ENCODE measurements at regions not wholly inside any gene's neighbourhood (a gene's known extent, or its start where the extent isn't known, plus 50 kb on each side); places are given as distances from the start of the nearest gene placed in this dataset.
"Not testable (repeated sequence)": the region's sequence is repeated elsewhere in the genome, so short reads cannot be mapped to it uniquely, and the experiment has no call there.

DNA sequence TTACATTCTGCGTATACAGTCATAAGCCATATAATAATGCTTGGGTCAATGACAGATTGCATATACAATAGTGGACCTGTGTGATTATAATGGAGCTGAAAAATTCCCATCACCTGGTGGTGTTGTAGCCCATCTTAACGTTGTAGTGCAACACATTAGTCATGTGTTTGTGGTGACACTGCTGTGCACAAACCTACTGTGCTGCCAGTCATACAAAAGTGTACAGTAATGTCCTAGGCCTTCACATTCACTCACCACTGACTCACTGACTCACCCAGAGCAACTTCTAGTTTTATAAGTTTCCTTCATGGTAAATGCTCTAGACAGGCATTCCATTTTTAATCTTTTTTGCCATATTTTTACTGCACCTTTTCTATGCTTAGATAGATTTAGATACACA, 194.8 kb upstream of the SEL1L start:
- DNase-seq (ENCODE audit: extremely low spot score, insufficient read length, low read depth) (no peak), FAIRE-seq (no peak)

- DNase-seq (ENCODE audit: extremely low spot score, insufficient read length, low read depth) (no peak), FAIRE-seq (no peak)
Measured at GRCh38 chr14:81729622-81730021, 196.0 kb upstream of the SEL1L start.

DNA sequence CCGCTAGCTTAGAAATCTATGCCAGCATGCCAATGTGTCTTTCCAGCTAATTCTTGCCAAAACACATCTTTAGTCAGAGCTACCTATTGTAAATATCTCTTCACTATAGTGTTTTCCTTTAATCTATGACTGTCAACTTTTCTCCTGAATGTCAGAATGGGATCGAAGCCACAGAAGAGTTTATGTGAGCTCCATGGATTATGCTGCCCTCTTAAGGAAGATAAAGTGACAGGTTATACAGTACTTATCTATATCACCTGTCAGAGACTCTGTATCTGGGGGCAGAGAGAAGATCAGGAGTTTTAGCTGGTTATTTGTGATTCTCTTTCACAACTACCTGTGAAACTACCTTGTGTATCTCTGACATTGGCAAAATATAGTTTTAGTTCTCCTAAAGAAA, 204.3 kb upstream of the SEL1L start:
- FAIRE-seq (no peak), DNase-seq (ENCODE audit: extremely low spot score, insufficient read length, low read depth) (no peak)

DNA sequence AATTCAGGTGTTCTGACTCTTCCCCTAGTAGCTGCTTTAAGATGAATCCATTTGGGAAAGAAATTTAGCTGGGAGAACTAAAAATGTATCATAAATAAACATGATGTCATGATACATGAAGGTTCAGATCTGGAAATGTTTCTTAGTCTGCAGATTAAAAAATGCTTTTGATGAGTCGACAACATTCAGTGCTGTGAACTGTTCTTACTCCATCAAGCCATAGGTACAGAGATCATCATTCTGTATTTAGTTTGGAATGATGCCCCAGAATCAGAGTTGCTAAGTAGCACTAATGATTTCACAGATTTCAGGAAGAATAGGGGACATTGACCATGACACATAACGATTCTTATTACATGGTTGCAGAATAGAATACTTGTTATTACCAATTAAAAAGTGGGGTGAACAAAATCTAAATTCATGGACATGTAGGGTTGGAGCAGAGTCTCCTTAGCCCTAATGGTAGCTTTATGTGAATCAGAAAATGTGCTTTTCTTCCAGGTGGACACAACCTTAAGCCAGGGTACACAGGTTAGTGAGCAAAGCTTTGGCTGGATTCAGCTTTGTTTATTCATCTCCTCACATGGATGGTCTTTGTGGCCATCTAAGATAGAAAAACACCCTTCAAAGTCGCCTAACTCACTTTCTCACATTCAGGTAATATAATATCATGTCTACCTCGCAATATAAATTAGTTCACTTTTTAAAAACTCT, 205.4 kb upstream of the SEL1L start:
- no peak for FAIRE-seq
- no peak for DNase-seq (ENCODE audit: extremely low spot score, insufficient read length, low read depth)

GRCh38 chr14:81743605-81744004, 210.0 kb upstream of the SEL1L start:
- DNase-seq (ENCODE audit: extremely low spot score, insufficient read length, low read depth) (no peak), FAIRE-seq (no peak)

GRCh38 chr14:81751198-81751597, 217.5 kb upstream of the SEL1L start:
- DNase-seq (ENCODE audit: extremely low spot score, insufficient read length, low read depth) (no peak), FAIRE-seq (no peak)

GRCh38 chr14:81759541-81759940, 225.9 kb upstream of the SEL1L start:
- DNase-seq (ENCODE audit: extremely low spot score, insufficient read length, low read depth) (no peak), FAIRE-seq (no peak)

DNA sequence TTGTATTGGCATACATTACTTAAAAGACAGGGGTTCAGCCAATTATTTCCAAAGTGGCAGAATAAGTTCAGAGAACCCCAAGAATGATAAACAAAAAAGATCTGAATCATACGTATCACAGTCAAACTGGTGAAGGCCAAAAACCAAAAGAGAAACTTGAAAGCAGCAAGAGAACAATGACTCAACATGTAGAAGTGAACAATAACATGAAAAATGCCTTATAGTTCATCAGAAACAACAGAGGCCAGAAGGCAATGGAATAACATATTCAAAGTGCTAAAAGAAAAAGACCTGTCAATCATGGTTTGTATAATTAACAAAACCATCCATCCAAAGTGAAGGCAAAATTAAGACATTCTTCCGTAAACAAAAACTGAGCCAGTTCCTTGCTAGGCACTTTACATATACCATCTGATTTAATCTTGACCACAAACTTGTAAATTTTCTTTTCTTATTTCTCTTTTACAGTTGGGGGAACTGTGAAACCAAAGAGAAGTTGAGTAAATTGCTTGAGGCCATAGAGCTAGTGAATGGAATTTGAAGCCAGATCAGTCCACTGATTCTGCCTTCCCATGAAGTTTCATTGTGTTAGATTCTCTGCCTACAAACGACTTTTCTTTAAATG, 232.1 kb upstream of the SEL1L start:
- FAIRE-seq (no peak), DNase-seq (ENCODE audit: extremely low spot score, insufficient read length, low read depth) (no peak)

DNA sequence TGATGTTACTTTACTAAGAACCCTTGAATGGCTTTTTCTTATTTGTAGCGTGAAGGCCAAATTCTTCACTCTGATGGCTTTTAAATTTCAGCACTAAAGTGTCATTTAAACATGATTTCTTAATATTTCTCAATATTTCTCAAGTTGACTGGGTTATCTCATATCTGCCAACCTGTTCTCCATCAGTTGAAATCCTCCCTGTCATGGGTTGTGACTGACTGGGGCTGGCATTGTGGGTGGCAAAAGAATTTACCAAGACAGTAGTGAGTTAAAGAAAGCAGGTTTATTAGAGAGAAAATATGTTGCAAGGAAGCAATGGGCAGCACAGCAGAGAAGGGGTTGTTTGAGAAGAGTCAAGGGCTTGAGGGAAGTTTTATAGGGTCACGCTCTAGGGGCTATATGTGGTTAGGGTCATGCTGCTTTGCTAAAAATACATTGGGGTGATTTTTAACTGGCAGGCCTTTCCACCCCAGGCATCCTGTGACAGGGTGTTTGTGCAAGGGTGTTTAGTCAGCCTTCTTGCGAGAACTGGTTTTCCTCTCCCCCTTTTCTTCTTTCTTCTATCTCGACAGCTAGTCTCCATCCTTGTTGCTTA, 232.8 kb upstream of the SEL1L start:
- DNase-seq (ENCODE audit: extremely low spot score, insufficient read length, low read depth) = no peak
- no peak for FAIRE-seq

DNA sequence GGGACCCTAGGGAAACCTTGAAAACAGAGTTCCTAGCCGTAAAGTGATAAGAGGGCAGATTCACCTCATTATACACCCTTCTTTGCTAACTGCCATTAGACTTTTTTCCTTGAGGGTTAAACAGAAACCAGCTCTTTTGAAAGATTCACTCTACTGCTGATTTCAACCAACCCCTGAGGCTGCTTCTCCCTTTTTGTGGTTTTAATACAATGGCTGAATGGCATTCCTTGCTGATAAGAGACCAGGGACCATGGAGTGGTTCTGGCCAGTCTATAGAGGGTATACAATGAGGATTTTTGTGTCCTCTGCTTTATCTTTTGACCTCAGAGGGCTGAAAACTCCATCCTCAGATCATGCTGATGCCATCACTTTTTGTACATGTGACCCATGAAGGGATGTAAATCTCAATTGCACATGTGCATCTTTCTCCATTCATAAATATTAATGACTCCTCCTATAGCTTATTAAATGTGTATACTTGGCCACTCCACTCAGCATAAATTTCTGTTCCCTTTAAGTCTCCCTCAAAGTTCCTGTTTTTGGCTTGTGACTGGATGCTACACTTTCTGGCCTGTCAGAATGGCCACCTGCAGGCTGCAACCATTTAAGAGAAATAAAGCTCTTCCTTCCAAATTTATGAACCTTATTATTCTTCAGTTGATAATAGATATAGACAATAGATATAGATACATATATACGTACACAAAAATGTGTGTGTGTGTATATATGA, 233.8 kb upstream of the SEL1L start:
- DNase-seq (ENCODE audit: extremely low spot score, insufficient read length, low read depth) (no peak), FAIRE-seq (no peak)

GRCh38 chr14:81771651-81772275, 238.1 kb upstream of the SEL1L start:
- FAIRE-seq = no peak

GRCh38 chr14:81772381-81772780, 238.7 kb upstream of the SEL1L start:
- DNase-seq (ENCODE audit: extremely low spot score, insufficient read length, low read depth) (no peak), FAIRE-seq (no peak)

More at GRCh38 chr14:81771651-81772275, 238.1 kb upstream of the SEL1L start:
- DNase-seq (ENCODE audit: extremely low spot score, insufficient read length, low read depth) = no peak

- FAIRE-seq = no peak
- no peak for DNase-seq (ENCODE audit: extremely low spot score, insufficient read length, low read depth)
Measured at GRCh38 chr14:81776531-81776930, 242.9 kb upstream of the SEL1L start.

- DNase-seq (ENCODE audit: extremely low spot score, insufficient read length, low read depth); FAIRE-seq: not testable (repeated sequence)
Measured at GRCh38 chr14:81781798-81782197, 248.1 kb upstream of the SEL1L start.

- FAIRE-seq (no peak), DNase-seq (ENCODE audit: extremely low spot score, insufficient read length, low read depth) (no peak)
Measured at GRCh38 chr14:81784084-81784483, 250.4 kb upstream of the SEL1L start.

DNA sequence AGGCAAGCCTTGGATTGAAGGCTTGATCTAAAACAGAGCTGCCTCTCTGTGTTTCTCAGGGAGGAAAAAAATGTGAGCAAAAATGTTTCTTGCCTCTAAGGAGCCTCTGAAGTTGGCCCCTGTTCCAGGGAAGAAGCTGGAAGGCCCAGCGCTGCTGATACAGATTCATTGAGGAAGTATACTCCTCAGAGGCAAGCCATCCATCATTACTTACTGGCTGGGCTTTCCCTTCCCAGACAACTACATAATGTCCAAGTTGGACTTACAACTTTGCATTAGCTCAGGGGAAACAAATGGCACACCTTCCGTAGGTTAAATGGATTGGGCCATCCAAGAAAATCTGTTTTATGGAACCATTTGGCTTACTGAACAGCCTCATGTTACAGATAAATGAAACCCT, 263.7 kb upstream of the SEL1L start:
- DNase-seq (ENCODE audit: extremely low spot score, insufficient read length, low read depth) (no peak), FAIRE-seq (no peak)

- no peak for FAIRE-seq
- DNase-seq (ENCODE audit: extremely low spot score, insufficient read length, low read depth) = no peak
Measured at GRCh38 chr14:81801921-81802320, 268.3 kb upstream of the SEL1L start.

- DNase-seq (ENCODE audit: extremely low spot score, insufficient read length, low read depth) = no peak
- FAIRE-seq = no peak
Measured at GRCh38 chr14:81802341-81802740, 268.7 kb upstream of the SEL1L start.

DNA sequence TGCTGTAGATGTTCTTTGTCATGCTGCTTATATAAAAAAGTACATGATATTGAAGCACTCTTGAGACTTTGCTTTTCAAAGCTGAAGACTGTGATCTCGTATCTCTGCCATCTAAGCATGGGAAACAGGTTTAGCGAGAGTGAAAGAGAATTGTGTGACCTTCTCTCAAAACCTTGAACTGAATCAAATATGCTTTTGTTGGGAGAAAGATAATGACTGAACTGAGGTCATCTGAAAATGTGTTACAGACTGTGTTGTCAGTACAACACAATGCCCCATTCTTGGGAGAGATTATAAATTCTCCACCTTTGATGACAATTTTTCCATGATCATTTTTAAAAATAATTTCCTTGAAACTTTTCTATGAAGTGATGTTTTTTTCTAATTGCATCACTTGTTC, 272.1 kb upstream of the SEL1L start:
- no peak for FAIRE-seq
- no peak for DNase-seq (ENCODE audit: extremely low spot score, insufficient read length, low read depth)

GRCh38 chr14:81811705-81812269, 278.1 kb upstream of the SEL1L start:
- DNase-seq (ENCODE audit: extremely low spot score, insufficient read length, low read depth) (no peak), FAIRE-seq (no peak)
